HEK293 (cell line): ENCODE measurements at regions not wholly inside any gene's neighbourhood (a gene's known extent, or its start where the extent isn't known, plus 50 kb on each side); places are given as distances from the start of the nearest gene placed in this dataset.

ENCODE experiments used
- CTCF ChIA-PET: fragments of 350-600 bp; formaldehyde crosslinking; extraction: SDS; loops from one replicate; lab custom pipeline; 2021; ENCODE audit warnings: antibody characterized with exemption; lab: Yijun Ruan, JAX
- POLR2A ChIA-PET: fragments of 300-600 bp; formaldehyde crosslinking; extraction: SDS; loops from one replicate; lab custom pipeline; 2020; ENCODE audit warnings: antibody characterized with exemption, inconsistent platforms; lab: Yijun Ruan, JAX
- H3K27ac ChIP-seq: fragments of 200-500 bp; sonication (Bioruptor generic); 2 replicates; pipeline ENCODE4 v1.5.1; 2014; ENCODE audit warnings: low read depth, low read length, control low read depth, inconsistent platforms; ENCODE audit errors: extremely low read depth
- H3K36me3 ChIP-seq, 2 experiments: fragments of 200-500 bp in 1 of 2; sonication (Bioruptor generic) in 1 of 2; 1 replicate in 1 of 2; 2 replicates in 1 of 2; pipeline ENCODE4 v1.5.1; 2014 to 2017; ENCODE audit warnings: inconsistent platforms in 2 of 2, low read length in 2 of 2; ENCODE audit not compliant: control insufficient read depth in 2 of 2, insufficient read depth in 1 of 2
- H3K4me1 ChIP-seq: fragments of 200-500 bp; sonication (Bioruptor generic); 2 replicates; pipeline ENCODE4 v1.5.1; 2014; ENCODE audit warnings: mild to moderate bottlenecking, low read length, inconsistent platforms; ENCODE audit not compliant: control insufficient read depth, insufficient read depth
- H3K4me3 ChIP-seq: 2 replicates; pipeline ENCODE4 v1.5.1; 2011; ENCODE audit warnings: low read depth, mild to moderate bottlenecking, control low read depth, low read length, moderate library complexity
- H3K9me3 ChIP-seq: fragments of 200-500 bp; sonication (Bioruptor generic); 2 replicates; pipeline ENCODE4 v1.5.1; 2014; ENCODE audit warnings: low read depth, low read length, inconsistent platforms; ENCODE audit not compliant: control insufficient read depth, insufficient read depth
- EGR2 ChIP-seq: fragments of 450-650 bp; formaldehyde crosslinking; IDR thresholded peaks from 2 replicates; pipeline ENCODE4 v1.5.1; 2016; ENCODE audit warnings: low read depth, missing biosample characterization, missing genetic modification characterization
- KLF7 ChIP-seq: fragments of 450-650 bp; formaldehyde crosslinking; IDR thresholded peaks from 2 replicates; pipeline ENCODE4 v1.5.1; 2016; ENCODE audit warnings: missing biosample characterization, missing genetic modification characterization, borderline replicate concordance
- MZF1 ChIP-seq: fragments of 450-650 bp; formaldehyde crosslinking; IDR thresholded peaks from 2 replicates; pipeline ENCODE4 v1.5.1; 2017; ENCODE audit warnings: missing biosample characterization, missing genetic modification characterization, borderline replicate concordance
- ZBTB20 ChIP-seq: fragments of 450-650 bp; formaldehyde crosslinking; IDR thresholded peaks from 2 replicates; pipeline ENCODE4 v1.5.1; 2016; ENCODE audit warnings: missing biosample characterization, missing genetic modification characterization
- ZFP3 ChIP-seq: fragments of 450-650 bp; formaldehyde crosslinking; IDR thresholded peaks from 2 replicates; pipeline ENCODE4 v1.5.1; 2016; ENCODE audit warnings: low read depth, missing biosample characterization, missing genetic modification characterization
- ZNF169 ChIP-seq: fragments of 450-650 bp; formaldehyde crosslinking; IDR thresholded peaks from 2 replicates; pipeline ENCODE4 v1.5.1; 2016; ENCODE audit warnings: missing biosample characterization, missing genetic modification characterization
- ZNF555 ChIP-seq: fragments of 450-650 bp; formaldehyde crosslinking; conservative IDR thresholded peaks from 2 replicates; pipeline ENCODE4 v1.5.1; 2017; ENCODE audit warnings: missing biosample characterization, mild to moderate bottlenecking, missing genetic modification characterization, inconsistent platforms
- ZNF830 ChIP-seq: fragments of 450-650 bp; IDR thresholded peaks from 2 replicates; pipeline ENCODE4 v1.5.0; 2018; ENCODE audit warnings: missing biosample characterization, missing genetic modification characterization, low read depth, mild to moderate bottlenecking, moderate library complexity
- ZSCAN16 ChIP-seq: fragments of 450-650 bp; formaldehyde crosslinking; IDR thresholded peaks from 2 replicates; pipeline ENCODE4 v1.5.1; 2016; ENCODE audit warnings: missing biosample characterization, missing genetic modification characterization
- ZSCAN23 ChIP-seq: fragments of 450-650 bp; formaldehyde crosslinking; IDR thresholded peaks from 2 replicates; pipeline ENCODE4 v1.5.1; 2016; ENCODE audit warnings: missing biosample characterization, missing genetic modification characterization
- TF ChIP-seq, protein P1 (sequence below): fragments of 450-650 bp; formaldehyde crosslinking; IDR thresholded peaks from 2 replicates; pipeline ENCODE4 v1.5.1; 2016; ENCODE audit warnings: missing biosample characterization, missing genetic modification characterization
- TF ChIP-seq, protein P2 (sequence below): fragments of 450-650 bp; formaldehyde crosslinking; IDR thresholded peaks from 2 replicates; pipeline ENCODE4 v1.5.1; 2016; ENCODE audit warnings: missing biosample characterization, missing genetic modification characterization
- TF ChIP-seq, protein P3 (sequence below): fragments of 450-650 bp; formaldehyde crosslinking; IDR thresholded peaks from 2 replicates; pipeline ENCODE4 v1.5.1; 2016; ENCODE audit warnings: missing biosample characterization, missing genetic modification characterization
- TF ChIP-seq, protein P4 (sequence below): fragments of 450-650 bp; formaldehyde crosslinking; IDR thresholded peaks from 2 replicates; pipeline ENCODE4 v1.5.1; 2016; ENCODE audit warnings: missing biosample characterization, missing genetic modification characterization, low read depth
- TF ChIP-seq, protein P5 (sequence below): fragments of 450-650 bp; formaldehyde crosslinking; conservative IDR thresholded peaks from 2 replicates; pipeline ENCODE4 v1.5.1; 2016; ENCODE audit warnings: low read depth, missing biosample characterization, missing genetic modification characterization
- TF ChIP-seq, protein P6 (sequence below): fragments of 450-650 bp; formaldehyde crosslinking; IDR thresholded peaks from 2 replicates; pipeline ENCODE4 v1.5.1; 2016; ENCODE audit warnings: missing biosample characterization, missing genetic modification characterization, low read depth

DNA sequence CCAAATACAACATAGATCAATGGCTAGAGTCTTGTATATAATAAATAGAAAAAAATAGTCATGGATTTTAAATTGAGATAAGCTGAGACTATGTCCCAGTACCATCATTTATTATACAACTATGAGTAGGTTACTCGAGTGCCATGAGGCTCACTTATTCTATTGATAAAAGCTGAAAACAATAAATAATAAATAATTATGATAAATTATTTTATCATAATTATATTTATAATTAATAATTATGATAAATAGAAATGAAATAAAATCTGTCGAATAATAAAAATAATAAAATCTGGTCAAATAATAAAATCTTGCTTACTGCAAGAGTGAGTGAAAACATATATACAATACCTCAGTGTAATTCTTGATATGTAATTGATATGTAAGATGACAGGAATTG lies 801.4 kb downstream of the FAM181B start:
- TF ChIP-seq, protein P1, sequence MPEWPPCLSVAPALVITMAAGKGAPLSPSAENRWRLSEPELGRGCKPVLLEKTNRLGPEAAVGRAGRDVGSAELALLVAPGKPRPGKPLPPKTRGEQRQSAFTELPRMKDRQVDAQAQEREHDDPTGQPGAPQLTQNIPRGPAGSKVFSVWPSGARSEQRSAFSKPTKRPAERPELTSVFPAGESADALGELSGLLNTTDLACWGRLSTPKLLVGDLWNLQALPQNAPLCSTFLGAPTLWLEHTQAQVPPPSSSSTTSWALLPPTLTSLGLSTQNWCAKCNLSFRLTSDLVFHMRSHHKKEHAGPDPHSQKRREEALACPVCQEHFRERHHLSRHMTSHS (tag by site-specific recombination): no peak
- no peak for TF ChIP-seq MZF1 (tag by site-specific recombination)
- TF ChIP-seq, protein P2, sequence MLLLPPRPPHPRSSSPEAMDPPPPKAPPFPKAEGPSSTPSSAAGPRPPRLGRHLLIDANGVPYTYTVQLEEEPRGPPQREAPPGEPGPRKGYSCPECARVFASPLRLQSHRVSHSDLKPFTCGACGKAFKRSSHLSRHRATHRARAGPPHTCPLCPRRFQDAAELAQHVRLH (tag by site-specific recombination): no peak
- TF ChIP-seq ZNF830 (tag by site-specific recombination): no peak
- TF ChIP-seq, protein P3, sequence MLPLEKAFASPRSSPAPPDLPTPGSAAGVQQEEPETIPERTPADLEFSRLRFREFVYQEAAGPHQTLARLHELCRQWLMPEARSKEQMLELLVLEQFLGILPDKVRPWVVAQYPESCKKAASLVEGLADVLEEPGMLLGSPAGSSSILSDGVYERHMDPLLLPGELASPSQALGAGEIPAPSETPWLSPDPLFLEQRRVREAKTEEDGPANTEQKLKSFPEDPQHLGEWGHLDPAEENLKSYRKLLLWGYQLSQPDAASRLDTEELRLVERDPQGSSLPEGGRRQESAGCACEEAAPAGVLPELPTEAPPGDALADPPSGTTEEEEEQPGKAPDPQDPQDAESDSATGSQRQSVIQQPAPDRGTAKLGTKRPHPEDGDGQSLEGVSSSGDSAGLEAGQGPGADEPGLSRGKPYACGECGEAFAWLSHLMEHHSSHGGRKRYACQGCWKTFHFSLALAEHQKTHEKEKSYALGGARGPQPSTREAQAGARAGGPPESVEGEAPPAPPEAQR (tag by site-specific recombination): no peak
- TF ChIP-seq, protein P4, sequence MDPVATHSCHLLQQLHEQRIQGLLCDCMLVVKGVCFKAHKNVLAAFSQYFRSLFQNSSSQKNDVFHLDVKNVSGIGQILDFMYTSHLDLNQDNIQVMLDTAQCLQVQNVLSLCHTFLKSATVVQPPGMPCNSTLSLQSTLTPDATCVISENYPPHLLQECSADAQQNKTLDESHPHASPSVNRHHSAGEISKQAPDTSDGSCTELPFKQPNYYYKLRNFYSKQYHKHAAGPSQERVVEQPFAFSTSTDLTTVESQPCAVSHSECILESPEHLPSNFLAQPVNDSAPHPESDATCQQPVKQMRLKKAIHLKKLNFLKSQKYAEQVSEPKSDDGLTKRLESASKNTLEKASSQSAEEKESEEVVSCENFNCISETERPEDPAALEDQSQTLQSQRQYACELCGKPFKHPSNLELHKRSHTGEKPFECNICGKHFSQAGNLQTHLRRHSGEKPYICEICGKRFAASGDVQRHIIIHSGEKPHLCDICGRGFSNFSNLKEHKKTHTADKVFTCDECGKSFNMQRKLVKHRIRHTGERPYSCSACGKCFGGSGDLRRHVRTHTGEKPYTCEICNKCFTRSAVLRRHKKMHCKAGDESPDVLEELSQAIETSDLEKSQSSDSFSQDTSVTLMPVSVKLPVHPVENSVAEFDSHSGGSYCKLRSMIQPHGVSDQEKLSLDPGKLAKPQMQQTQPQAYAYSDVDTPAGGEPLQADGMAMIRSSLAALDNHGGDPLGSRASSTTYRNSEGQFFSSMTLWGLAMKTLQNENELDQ (tag by site-specific recombination): no peak
- TF ChIP-seq, protein P5, sequence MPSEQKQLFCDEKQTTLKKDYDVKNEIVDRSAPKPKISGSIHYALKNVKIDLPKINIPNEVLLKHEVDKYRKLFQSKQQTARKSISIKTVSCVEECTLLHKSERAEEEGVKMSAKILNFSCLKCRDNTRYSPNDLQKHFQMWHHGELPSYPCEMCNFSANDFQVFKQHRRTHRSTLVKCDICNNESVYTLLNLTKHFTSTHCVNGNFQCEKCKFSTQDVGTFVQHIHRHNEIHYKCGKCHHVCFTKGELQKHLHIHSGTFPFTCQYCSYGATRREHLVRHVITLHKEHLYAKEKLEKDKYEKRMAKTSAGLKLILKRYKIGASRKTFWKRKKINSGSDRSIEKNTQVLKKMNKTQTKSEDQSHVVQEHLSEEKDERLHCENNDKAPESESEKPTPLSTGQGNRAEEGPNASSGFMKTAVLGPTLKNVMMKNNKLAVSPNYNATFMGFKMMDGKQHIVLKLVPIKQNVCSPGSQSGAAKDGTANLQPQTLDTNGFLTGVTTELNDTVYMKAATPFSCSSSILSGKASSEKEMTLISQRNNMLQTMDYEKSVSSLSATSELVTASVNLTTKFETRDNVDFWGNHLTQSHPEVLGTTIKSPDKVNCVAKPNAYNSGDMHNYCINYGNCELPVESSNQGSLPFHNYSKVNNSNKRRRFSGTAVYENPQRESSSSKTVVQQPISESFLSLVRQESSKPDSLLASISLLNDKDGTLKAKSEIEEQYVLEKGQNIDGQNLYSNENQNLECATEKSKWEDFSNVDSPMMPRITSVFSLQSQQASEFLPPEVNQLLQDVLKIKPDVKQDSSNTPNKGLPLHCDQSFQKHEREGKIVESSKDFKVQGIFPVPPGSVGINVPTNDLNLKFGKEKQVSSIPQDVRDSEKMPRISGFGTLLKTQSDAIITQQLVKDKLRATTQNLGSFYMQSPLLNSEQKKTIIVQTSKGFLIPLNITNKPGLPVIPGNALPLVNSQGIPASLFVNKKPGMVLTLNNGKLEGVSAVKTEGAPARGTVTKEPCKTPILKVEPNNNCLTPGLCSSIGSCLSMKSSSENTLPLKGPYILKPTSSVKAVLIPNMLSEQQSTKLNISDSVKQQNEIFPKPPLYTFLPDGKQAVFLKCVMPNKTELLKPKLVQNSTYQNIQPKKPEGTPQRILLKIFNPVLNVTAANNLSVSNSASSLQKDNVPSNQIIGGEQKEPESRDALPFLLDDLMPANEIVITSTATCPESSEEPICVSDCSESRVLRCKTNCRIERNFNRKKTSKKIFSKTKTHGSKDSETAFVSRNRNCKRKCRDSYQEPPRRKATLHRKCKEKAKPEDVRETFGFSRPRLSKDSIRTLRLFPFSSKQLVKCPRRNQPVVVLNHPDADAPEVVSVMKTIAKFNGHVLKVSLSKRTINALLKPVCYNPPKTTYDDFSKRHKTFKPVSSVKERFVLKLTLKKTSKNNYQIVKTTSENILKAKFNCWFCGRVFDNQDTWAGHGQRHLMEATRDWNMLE (tag by site-specific recombination): no peak
- TF ChIP-seq EGR2: no peak
- TF ChIP-seq ZNF555 (tag by site-specific recombination): no peak
- no peak for TF ChIP-seq KLF7 (tag by site-specific recombination)
- TF ChIP-seq ZFP3: no peak
- no peak for TF ChIP-seq ZSCAN16
- no peak for TF ChIP-seq ZSCAN23 (tag by site-specific recombination)
- TF ChIP-seq ZNF169 (tag by site-specific recombination): no peak
- no peak for TF ChIP-seq ZBTB20 (tag by site-specific recombination)
- TF ChIP-seq, protein P6, sequence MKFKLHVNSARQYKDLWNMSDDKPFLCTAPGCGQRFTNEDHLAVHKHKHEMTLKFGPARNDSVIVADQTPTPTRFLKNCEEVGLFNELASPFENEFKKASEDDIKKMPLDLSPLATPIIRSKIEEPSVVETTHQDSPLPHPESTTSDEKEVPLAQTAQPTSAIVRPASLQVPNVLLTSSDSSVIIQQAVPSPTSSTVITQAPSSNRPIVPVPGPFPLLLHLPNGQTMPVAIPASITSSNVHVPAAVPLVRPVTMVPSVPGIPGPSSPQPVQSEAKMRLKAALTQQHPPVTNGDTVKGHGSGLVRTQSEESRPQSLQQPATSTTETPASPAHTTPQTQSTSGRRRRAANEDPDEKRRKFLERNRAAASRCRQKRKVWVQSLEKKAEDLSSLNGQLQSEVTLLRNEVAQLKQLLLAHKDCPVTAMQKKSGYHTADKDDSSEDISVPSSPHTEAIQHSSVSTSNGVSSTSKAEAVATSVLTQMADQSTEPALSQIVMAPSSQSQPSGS (tag by site-specific recombination): no peak
- Histone ChIP-seq H3K9me3 (no peaks in the 10 kb centered on the region), H3K4me1 (no peaks in the 10 kb centered on the region), H3K4me3 (no peak overlapping the region), H3K36me3 (no peaks in the 10 kb centered on the region), H3K27ac (no peak overlapping the region)
- POLR2A ChIA-PET: no interaction called here
- CTCF ChIA-PET: interaction anchor here (0.6 kb wide), 1 partner anchor 166 kb away, joined by 3 read pairs; no protein-coding TSS in a partner anchor
